WI38 (cell line): ENCODE measurements at regions not wholly inside any gene's neighbourhood (a gene's known extent, or its start where the extent isn't known, plus 50 kb on each side); places are given as distances from the start of the nearest gene placed in this dataset.

Experiments used
- H3K4me3 ChIP-seq: 2 replicates; pipeline ENCODE4 v1.5.1; 2011; ENCODE audit warnings: low read depth, mild to moderate bottlenecking, control low read depth, low read length
- CTCF ChIP-seq: IDR thresholded peaks from 2 replicates; pipeline ENCODE4 v1.5.1; 2012; ENCODE audit warnings: low read depth, mild to moderate bottlenecking, control low read depth, low read length

GRCh38 chr5:111013011-111013410 lies 58.5 kb upstream of the TSLP start:
- H3K4me3 ChIP-seq, result no peak overlapping the region
- no peak for TF ChIP-seq CTCF

- no peak overlapping the region for H3K4me3 ChIP-seq
- no peak for TF ChIP-seq CTCF
Observed at GRCh38 chr5:111016801-111017200, 54.7 kb upstream of the TSLP start.

GRCh38 chr5:111017731-111018130 lies 53.8 kb upstream of the TSLP start:
- H3K4me3 ChIP-seq, result no peak overlapping the region
- no peak for TF ChIP-seq CTCF
